HG03571 (cell line): ENCODE measurements at regions not wholly inside any gene's neighbourhood (a gene's known extent, or its start where the extent isn't known, plus 50 kb on each side); places are given as distances from the start of the nearest gene placed in this dataset.

Source experiments
- ATAC-seq: cut with Tn5 transposase; IDR thresholded peaks from one replicate; pipeline ENCODE4 v1.9.1; 2021; ENCODE audit not compliant: unreplicated experiment

- no peak for ATAC-seq
Measured at GRCh38 chr15:66942649-66943390, 122.6 kb upstream of the SMAD3 start.

DNA sequence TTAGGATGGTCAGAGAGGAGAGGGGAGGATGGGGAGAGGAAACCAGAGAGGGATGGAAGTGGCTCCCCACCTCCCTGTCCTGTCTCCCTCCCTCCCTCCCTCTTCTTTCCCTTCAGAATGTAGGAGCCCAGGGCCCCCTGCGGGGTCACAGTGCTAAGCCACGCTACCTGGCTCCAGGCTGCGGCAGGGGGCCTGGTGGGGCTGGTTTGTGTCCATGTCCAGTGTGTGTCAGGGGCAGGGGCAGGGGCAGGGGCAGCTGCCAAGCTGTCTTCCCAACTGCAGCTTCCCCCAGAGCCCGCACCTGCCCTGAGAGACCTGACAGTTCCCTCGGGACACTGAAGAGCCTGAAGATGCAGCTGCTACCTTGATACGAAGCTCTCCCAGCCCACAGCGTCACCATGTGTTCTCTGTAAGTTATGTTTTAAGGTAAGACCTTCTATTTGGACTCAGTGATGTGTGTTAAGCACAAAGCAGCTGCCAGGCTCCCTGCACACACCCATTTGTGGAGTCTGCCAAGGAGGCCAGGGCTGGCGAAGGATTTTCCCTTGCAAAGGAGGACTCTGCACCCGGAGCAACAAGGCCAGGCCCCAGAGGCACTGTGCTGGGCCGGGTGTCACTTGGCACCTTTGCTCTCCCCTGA, 121.8 kb upstream of the SMAD3 start:
- no peak for ATAC-seq

GRCh38 chr15:66944121-66944520, 121.3 kb upstream of the SMAD3 start:
- no peak for ATAC-seq

DNA sequence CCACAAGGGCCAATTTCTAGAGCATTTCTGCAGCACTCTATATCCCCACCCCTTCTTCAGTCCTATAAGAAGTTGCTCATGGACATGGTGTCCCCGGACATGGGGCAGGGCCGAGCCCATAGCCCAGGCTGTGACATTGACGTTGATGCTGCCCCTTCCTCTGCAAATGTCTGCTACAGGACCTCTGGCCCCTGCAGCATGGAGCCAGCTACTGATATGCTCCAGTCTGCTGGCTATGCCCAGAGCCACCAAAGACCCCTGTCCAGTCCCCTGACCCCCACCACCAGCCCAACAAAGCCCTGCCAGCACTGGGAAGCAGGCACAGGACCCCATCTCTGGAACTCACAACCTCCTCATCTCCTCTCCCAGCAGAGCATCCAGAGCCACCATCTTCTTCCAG, 120.1 kb upstream of the SMAD3 start:
- ATAC-seq, result no peak

- ATAC-seq, result no peak
Measured at GRCh38 chr15:66945842-66946241, 119.6 kb upstream of the SMAD3 start.

- ATAC-seq, result no peak
Measured at GRCh38 chr15:66946578-66947164, 118.7 kb upstream of the SMAD3 start.

DNA sequence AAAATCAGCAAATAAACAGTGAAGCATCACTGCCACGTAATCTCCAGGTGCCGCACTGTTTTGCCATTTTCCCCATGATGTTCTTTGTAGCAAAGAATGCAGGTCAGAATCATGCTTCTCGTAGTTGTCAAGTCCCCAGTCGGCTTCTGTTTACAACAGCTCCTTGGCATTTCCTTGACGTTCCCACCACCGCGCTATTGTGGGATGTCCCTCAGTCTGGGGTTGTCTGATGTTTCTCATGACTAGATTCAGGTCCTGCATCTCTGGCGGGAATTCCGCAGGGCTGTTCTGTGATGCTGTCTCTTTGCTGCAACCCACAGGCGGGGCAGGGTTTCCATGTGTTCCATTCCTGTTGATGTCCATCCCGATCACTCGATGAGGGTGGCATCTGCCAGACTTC, 117.9 kb upstream of the SMAD3 start:
- no peak for ATAC-seq

- ATAC-seq, result no peak
Measured at GRCh38 chr15:66948294-66948693, 117.1 kb upstream of the SMAD3 start.

DNA sequence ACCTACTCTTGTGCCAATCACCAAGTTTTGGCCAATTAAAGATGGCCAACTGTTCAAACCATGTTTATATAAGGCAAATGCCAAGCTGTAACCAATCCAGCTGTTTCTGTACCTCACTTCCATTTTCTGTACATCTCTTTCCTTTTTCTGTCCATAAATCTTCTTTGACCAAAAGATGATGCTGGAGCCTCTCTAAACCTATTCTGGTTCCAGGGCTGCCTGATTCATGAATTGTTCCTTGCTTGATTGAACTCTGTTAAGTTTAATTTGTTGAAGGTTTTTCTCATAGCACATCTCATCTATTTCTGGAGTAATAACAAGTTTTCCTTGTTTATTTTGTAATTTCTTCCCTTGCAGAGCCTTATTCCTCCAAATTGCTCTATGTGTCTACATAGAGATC, 115.3 kb upstream of the SMAD3 start:
- no peak for ATAC-seq

DNA sequence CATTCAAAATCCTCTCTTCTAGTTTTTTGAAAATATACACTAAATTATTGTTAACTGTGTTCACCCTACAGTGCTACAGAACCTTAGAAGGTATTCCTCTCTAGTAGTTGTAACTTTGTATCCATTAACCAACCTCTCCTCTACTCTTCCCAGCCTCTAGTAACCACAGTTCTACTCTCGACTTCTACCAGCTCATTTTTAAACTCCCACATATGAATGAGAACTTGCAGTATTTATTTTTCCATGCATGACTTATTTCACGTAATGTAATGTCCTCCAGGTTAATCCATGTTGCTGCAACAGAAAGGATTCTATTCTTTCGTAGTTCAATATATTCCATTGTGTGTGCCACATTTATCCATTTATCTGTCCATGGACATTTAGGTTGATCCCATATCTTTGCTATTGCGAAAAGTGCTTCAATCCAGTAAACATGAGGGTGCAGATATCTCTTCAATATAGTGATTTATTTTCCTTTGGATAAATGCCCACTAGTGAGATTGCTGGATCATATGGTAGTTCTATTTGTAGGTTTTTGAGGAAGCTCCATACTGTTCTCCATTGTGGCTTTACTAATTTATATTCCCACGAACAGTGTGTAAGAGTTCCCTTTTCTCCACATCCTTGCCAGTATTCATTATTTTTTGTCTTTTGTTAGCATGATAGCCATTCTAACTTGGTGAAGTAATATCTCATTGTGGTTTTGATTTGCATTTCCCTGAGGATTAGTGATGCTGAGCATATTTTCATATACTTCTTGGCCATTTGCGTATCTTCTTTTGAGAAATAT, 113.7 kb upstream of the SMAD3 start:
- ATAC-seq, result no peak

- ATAC-seq, result no peak
Measured at GRCh38 chr15:66952756-66953522, 112.5 kb upstream of the SMAD3 start.

- ATAC-seq, result no peak
Measured at GRCh38 chr15:66953523-66954229, 111.7 kb upstream of the SMAD3 start.

DNA sequence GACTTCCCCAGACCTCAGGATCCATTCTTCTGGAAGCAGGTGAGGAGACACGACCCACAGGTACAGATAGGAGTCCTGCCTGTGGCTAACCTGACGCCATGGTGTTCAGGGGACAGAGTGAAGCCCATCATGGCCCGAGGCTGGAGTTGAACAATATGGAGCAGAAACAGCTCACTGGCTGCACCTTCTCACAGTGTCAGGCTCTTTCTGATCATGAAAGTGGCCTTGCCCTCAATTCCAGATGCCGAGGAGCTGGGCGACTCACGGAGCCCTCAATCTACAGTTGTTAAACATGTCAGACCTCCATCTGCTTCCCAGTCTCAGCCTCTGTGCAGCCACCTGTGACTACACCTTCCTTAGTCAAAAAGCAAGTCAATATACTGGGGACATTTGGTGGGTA, 110.8 kb upstream of the SMAD3 start:
- ATAC-seq, result no peak

- no peak for ATAC-seq
Measured at GRCh38 chr15:66955001-66955516, 110.3 kb upstream of the SMAD3 start.

- ATAC-seq, result no peak
Measured at GRCh38 chr15:66955871-66956585, 109.4 kb upstream of the SMAD3 start.

- ATAC-seq, result no peak
Measured at GRCh38 chr15:66956672-66957430, 108.6 kb upstream of the SMAD3 start.

- ATAC-seq, result no peak
Measured at GRCh38 chr15:66957431-66957720, 108.0 kb upstream of the SMAD3 start.

GRCh38 chr15:66959066-66959465, 106.3 kb upstream of the SMAD3 start:
- no peak for ATAC-seq

- no peak for ATAC-seq
Measured at GRCh38 chr15:66959875-66960274, 105.5 kb upstream of the SMAD3 start.
